ENCODE measurements at regions not wholly inside any gene's neighbourhood (a gene's known extent, or its start where the extent isn't known, plus 50 kb on each side); places are given as distances from the start of the nearest gene placed in this dataset.
"Not testable (repeated sequence)": the region's sequence is repeated elsewhere in the genome, so short reads cannot be mapped to it uniquely, and the experiment has no call there.

DNA sequence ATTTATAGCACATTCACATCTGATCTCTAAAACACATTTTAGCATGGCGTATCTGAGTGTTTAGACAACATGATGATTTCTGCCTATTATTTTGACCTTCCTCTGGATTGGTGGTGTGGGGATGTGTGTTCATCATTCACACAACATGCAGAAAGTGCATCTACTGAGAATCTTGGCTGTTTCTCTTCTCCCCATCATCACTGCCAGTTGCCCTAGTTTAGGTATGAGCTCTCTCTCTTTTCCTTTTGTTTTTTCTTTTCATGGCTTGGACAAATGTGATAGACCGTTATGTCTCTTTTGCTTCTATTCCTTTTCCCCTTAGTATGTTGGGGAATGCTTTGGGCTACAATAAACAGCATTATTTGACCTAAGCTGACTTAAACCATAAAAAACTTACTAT is 239.2 kb upstream of the FZD8 start:
- no peak for DNase-seq

DNA sequence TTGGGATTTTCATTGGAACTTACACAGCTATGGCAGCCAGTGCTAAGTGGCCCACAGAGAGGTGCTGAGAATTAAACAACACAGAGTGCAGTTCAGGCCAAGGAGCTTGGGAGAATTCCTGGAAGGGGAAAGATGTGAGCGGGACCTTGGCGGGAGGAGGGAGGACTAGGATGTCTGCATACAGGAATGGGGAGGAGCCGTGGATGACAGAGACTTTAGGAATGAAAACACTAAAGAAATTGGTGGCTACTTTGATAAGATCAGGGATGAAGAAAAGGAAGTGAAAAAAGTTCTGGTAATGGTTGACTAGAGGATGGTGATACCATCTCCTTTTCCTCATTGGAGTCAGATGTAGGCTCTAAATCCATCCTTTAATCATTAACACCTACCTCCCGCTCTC is 234.2 kb upstream of the FZD8 start:
- DNase-seq, result no peak

DNA sequence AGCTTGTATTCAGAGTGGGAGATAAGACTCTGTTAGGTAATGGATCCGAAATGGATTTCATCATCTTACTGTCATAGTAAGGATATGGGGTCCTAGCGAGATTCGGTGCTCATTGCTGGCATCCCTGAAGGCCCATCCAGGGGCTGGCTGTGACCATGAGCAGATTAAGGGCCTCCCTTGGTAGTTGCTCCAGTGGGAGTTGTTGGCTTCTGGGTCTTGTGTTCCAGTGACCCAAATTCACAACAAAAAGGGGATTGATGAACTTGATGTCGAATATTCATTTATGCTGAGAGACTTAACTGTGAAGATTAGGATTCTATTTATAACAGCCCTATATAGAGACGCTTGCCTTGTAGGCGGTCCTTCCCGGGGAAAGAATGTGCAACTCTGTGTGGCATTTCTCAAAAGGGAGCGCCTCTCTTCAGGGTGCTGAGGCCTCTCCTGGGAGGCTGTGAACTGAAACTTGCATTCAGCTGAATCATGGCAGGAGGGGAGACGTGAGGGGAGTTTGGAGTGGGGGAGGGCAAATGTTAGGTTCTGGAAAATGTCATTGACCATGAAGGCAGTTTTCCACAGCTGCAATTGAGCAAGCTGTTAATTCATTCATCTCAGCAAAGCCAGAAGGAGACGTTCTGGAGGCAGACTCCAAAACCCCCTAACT is 233.1 kb upstream of the FZD8 start:
- no peak for DNase-seq

- no peak for DNase-seq
Observed at GRCh38 chr10:35874311-35875015, 232.4 kb upstream of the FZD8 start.

DNA sequence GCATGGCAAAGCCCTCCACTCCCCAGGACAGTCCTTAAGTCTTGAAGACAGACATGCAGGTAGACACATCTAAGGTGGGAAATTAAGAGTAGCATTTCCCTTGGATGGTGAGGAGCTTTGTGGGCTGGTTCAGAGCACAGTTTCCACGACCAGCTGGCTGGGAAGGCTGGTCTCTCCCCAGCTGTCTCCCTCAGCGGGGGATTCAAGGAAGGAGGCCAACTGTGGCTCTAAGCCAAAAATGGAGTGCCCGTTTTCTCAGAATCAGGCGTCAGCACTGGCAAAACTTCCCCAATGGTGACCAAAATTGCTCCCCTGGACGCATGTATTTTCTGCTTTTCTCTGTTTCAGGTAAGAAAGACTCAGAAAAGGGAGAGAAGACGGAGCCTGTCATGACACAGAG is 230.6 kb upstream of the FZD8 start:
- DNase-seq, result no peak

DNA sequence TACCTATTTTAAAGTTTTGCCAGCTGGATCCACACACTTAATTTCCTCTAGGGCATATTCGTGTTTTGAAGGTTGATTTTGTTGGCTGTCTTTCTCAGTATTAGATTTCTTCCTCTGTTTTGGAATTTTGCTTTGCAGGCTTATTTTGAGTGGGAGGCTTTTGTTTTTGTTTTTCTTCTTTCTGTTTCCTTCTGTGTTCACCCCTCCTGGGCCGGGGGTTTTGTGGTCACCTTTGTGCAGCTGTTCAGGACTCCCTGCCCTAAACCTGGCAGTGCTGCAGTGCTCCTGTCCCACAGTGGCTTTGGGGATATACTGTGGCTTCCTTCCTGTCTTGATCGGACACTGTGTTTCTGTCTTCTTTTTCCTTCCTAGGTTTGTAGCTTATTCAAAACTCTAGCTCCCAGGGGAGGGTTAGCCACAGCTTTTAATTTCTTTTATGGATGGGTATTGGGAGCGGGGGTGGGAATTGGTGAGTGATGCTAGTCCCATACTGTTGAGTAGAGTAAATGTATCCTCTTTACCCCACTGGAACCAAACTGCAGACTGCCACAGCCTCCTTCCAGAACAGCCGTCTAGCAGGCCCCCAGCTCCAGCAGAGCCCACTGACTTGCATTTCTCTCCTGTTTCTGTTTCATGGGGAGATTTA is 228.7 kb upstream of the FZD8 start:
- DNase-seq, result no peak

GRCh38 chr10:35858676-35859283 is 216.7 kb upstream of the FZD8 start:
- DNase-seq, result not testable (repeated sequence)

GRCh38 chr10:35857860-35858259 is 215.8 kb upstream of the FZD8 start:
- DNase-seq, result no peak

DNA sequence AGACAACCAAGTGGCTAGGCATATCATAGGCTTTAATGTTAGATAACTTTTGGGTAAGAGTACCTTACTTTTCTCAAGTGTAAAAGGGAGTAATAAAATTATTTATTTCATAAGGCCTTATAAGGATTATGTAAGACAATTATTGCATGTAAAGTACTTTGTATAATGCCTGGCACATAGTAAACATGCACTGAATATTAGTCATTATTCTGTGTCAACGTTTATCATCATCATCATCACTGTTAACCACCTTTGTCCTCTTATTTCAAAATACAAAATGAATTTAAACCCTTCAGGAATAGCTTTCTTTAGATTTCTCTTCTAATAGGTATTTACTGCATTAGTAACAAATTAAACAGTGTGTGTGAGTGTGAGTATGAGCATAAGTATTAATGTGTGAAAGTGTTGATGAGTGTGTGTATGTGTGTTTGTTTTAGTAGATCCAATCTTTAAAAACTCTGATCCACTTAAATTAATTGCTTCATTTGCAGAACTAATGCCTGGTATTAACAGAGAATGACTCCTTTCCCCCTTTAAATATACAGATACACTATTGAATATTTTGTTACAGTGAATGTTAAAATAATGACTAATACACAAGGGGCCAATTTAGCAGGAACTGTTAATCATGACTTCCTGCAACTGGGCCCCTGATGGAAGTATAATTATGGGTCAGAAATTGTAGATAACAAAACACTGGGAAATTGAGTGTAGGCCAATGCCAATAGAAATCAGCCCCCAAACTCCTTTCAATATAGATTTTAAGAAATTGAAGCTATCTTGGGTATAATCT is 213.3 kb upstream of the FZD8 start:
- no peak for DNase-seq

DNA sequence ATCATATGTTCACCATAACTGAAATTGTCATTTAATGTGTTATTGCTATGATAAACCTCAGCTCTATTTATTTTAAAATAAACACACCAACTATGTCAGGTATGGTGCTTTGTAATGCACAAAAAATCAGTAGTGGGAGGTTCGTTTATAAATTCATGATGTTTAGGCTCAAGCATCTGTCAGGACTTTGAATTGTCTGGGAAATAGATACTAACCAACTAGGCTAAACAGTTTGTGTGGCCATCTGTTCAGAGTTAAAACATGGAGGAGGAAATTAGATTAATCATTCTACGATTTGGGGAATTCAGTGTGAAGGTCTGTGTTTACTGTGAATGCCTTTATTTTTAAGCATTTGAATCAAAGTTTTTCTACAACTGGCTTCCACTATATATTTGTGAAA is 212.6 kb upstream of the FZD8 start:
- DNase-seq, result no peak

DNA sequence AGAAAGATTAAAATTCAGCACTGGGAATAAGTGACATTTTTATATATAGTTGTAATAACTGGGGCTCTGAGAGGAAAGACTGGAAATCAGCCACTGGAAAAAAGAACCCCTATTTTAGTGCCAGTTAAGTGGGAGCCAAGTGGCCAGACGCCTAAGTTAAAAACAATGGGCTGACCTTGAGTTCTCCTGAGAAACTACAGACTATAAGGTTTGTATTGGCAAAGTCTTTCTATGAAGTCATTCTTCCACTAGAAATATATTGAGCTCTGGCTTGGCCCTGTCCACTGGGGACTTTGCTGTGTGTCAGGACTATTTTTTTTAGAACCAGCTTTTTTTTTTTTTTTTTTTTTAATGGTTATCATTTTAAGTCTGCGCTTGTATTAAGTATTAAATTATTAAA is 210.6 kb upstream of the FZD8 start:
- DNase-seq, result no peak

- no peak for DNase-seq
Observed at GRCh38 chr10:35848412-35848811, 206.3 kb upstream of the FZD8 start.

DNA sequence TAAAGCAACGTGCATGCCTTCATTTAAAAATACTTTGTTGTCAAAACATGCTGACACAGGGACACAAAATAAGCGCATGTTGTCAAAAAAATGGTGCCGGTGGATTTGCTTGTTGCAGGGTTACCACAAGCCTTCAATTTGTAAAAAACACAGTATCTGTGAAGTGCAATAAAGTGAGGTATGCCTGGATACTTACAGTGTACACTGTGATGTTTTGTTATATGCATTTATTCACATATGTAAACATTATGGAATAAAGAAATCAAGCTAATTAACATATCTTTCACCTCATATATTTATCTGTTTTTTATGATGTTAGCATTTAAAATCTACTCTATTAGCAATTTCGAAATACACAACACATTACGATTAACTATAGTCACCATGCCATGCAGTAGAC is 202.6 kb upstream of the FZD8 start:
- DNase-seq, result no peak

DNA sequence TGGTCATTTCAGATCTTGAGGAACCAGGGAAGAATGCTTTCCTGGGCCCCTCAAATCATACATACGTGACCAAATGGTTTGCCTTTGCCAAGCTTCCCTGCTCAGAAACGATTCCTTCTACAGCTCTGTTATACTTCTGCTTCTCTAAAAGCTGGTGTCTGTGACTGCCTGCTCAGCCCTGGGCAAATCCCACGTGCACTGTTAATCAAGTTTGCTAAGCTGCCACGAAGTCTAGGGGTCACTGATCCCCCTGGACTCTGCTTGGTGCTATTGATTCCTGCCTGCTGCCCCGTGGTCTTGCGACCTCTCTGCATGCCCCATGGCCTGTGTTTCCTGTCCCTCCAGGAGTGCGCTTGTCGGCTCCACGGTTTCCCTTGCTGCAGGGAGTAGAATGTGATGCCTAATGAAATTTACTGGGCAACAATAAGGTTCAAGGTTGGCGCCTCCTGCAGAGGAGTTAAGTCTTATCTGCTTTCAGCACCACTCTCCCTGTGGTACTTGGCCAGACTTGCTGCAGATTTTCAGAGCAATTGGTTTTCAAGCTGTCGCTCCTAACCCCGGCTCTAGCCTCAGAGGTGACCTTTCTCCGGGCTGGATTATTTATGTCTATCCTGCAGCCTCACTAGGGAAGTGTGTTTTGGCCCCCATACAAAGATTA is 201.6 kb upstream of the FZD8 start:
- no peak for DNase-seq

- DNase-seq, result no peak
Observed at GRCh38 chr10:35838054-35838453, 196.0 kb upstream of the FZD8 start.

GRCh38 chr10:35835545-35835944 is 193.4 kb upstream of the FZD8 start:
- DNase-seq, result no peak

- DNase-seq, result no peak
Observed at GRCh38 chr10:35834877-35835494, 192.9 kb upstream of the FZD8 start.

GRCh38 chr10:35827783-35828182 is 185.7 kb upstream of the FZD8 start:
- no peak for DNase-seq

DNA sequence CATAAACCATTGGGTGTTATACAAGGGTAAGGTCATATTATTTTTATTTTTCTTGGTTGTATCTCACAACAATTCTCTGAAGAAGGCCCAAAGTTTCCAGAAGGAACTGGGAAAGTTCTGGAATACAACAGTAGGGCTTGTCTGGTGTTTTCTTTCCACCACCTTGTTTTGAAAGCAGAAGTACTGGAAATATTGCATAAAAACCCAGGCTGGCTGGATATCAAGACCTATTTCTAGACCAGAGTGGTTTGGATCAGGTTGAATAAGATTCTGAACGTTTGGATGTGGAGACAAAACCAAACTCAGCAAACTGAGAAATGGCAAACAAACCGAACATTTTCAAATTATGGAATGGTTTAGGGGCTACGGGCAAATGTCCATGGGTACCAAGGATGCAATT is 182.6 kb upstream of the FZD8 start:
- DNase-seq, result no peak

DNA sequence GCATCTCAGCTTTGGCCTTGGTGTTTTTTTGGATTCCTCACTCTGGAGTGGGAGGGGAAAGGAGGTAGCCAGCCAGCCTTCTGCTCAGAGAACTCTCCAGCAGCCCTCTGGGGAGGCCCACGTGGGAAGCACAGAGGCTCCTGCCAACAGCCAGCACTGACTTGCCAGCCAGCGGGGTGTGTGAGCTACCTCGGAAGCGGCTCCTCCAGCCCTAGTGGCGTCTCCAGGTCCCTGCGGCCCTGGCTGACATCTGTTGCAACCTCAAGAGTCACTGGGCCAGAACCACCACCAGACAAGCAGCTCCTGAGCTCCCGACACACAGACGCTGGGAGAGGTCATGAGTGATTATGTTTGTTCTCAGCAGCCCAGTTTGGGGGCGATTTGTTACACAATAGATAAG is 180.2 kb upstream of the FZD8 start:
- no peak for DNase-seq

DNA sequence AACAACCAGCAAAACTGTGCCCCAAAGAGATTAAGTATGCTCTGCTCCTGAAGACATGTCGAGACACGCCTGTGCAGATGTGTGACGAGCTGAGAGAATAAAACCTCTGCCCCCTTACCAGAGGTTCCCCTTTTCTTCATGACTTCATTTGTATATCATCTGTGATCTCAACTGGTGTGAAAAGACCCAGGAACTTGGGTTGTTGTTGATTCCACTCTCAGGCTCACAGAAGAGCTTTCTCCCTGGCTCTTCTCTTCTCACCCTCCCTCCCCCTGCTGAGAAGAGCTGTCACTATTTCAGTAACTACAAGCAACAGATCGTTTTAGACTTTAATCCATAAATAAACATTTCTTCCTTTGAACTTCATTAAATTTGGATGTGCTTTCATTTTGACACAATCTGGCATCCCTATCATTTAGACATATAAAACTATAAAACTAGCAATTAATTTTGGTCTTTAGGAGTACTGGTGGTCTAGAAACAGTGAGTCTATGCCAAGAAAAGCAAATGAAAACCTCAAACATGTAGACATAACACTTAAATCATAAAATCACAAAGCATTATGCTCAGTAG is 179.3 kb upstream of the FZD8 start:
- no peak for DNase-seq

- no peak for DNase-seq
Observed at GRCh38 chr10:35819736-35820135, 177.6 kb upstream of the FZD8 start.

All from CD4-positive, alpha-beta T cell treated with Interleukin-4 for 4 hours (primary cell).